Smooth muscle cell (in vitro differentiated cells): ENCODE measurements at regions not wholly inside any gene's neighbourhood (a gene's known extent, or its start where the extent isn't known, plus 50 kb on each side); places are given as distances from the start of the nearest gene placed in this dataset.
"Not testable (repeated sequence)": the region's sequence is repeated elsewhere in the genome, so short reads cannot be mapped to it uniquely, and the experiment has no call there.

ENCODE experiments used
- DNase-seq: peaks from one replicate; lab custom pipeline; 2025; ENCODE audit not compliant: unreplicated experiment; lab: John Stamatoyannopoulos, UW
- H2AFZ ChIP-seq: fragments of 200-600 bp; sonication (generic); 2 replicates; pipeline ENCODE4 v1.6.0; 2016; ENCODE audit warnings: antibody characterized with exemption, low read depth, mild to moderate bottlenecking
- H3F3A ChIP-seq: fragments of 200-600 bp; sonication (generic); 2 replicates; pipeline ENCODE4 v1.6.0; 2017; ENCODE audit warnings: antibody characterized with exemption, low read depth
- H3K27ac ChIP-seq: fragments of 200-600 bp; sonication (generic); 2 replicates; pipeline ENCODE4 v1.5.1; 2016; ENCODE audit warnings: low read depth, mild to moderate bottlenecking
- H3K27me3 ChIP-seq: fragments of 200-600 bp; sonication (generic); 2 replicates; pipeline ENCODE4 v1.6.1; 2016; ENCODE audit warnings: low read depth, mild to moderate bottlenecking
- H3K36me3 ChIP-seq: fragments of 200-600 bp; sonication (generic); 2 replicates; pipeline ENCODE4 v1.5.1; 2016; ENCODE audit warnings: low read depth
- H3K4me1 ChIP-seq: fragments of 200-600 bp; sonication (generic); 2 replicates; pipeline ENCODE4 v1.5.1; 2016; ENCODE audit warnings: low read depth
- H3K4me2 ChIP-seq: fragments of 200-600 bp; sonication (generic); 2 replicates; pipeline ENCODE4 v1.6.0; 2016; ENCODE audit warnings: mild to moderate bottlenecking
- H3K4me3 ChIP-seq: fragments of 200-600 bp; sonication (generic); 2 replicates; pipeline ENCODE4 v1.5.1; 2016; ENCODE audit warnings: mild to moderate bottlenecking
- H3K79me2 ChIP-seq: fragments of 200-600 bp; sonication (generic); 2 replicates; pipeline ENCODE4 v1.6.0; 2016; ENCODE audit warnings: low read depth, mild to moderate bottlenecking
- H3K9ac ChIP-seq: fragments of 200-600 bp; sonication (generic); 2 replicates; pipeline ENCODE4 v1.6.0; 2016; ENCODE audit warnings: low read depth
- H3K9me3 ChIP-seq: fragments of 200-600 bp; sonication (generic); replicated peaks from 2 replicates; pipeline ENCODE4 v1.5.1; 2016; ENCODE audit warnings: low read depth
- H4K20me1 ChIP-seq: fragments of 200-600 bp; sonication (generic); 2 replicates; pipeline ENCODE4 v1.6.0; 2016; ENCODE audit warnings: low read depth
- WGBS: methylation state at CpG from one replicate; pipeline ENCODE4 v1.1.7; 2016; ENCODE audit warnings: low lambda C conversion rate; 5-methylcytosine and 5-hydroxymethylcytosine counted together
- TF ChIP-seq, protein P1 (sequence below): fragments of 200-600 bp; sonication (generic); IDR thresholded peaks from 2 replicates; pipeline ENCODE4 v1.5.1; 2017; ENCODE audit warnings: borderline replicate concordance, mild to moderate bottlenecking, antibody characterized with exemption; ENCODE audit not compliant: insufficient read depth, poor library complexity, severe bottlenecking

DNA sequence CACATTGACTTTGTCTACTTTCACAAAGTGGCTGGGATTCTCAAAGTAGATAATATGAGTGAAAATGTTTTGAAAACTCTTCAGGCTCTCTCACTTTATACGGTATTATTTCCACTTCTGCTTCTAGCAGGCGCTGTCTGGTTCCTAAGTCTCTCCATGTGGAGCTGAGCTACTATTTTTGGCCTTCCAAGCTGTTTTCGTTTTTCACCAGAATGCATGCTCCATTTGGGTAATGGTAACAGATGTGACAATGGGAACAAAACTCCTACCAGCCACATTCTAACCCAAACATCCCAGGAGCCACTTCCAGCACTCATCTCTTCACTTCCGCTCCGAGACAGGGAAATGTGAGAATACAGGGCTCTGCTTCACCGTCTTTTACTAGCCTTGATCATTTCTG is 586.7 kb downstream of the NTRK3 start:
- Histone ChIP-seq H4K20me1 (no peaks in the 10 kb centered on the region), H3K27me3 (no peaks in the 10 kb centered on the region), H3K4me1 (no peaks in the 10 kb centered on the region), H3K36me3 (no peaks in the 10 kb centered on the region), H3F3A (no peaks in the 10 kb centered on the region), H3K9me3 (no peaks in the 10 kb centered on the region), H3K9ac (no peak overlapping the region), H3K79me2 (no peaks in the 10 kb centered on the region), H3K4me3 (no peak overlapping the region), H2AFZ (no peak overlapping the region), H3K27ac (no peak overlapping the region), H3K4me2 (no peak overlapping the region)
- WGBS: 79% methylated on average over 6 of the region's 6 CpGs
- no peak for DNase-seq
- TF ChIP-seq, protein P1, sequence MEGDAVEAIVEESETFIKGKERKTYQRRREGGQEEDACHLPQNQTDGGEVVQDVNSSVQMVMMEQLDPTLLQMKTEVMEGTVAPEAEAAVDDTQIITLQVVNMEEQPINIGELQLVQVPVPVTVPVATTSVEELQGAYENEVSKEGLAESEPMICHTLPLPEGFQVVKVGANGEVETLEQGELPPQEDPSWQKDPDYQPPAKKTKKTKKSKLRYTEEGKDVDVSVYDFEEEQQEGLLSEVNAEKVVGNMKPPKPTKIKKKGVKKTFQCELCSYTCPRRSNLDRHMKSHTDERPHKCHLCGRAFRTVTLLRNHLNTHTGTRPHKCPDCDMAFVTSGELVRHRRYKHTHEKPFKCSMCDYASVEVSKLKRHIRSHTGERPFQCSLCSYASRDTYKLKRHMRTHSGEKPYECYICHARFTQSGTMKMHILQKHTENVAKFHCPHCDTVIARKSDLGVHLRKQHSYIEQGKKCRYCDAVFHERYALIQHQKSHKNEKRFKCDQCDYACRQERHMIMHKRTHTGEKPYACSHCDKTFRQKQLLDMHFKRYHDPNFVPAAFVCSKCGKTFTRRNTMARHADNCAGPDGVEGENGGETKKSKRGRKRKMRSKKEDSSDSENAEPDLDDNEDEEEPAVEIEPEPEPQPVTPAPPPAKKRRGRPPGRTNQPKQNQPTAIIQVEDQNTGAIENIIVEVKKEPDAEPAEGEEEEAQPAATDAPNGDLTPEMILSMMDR: no peak

DNA sequence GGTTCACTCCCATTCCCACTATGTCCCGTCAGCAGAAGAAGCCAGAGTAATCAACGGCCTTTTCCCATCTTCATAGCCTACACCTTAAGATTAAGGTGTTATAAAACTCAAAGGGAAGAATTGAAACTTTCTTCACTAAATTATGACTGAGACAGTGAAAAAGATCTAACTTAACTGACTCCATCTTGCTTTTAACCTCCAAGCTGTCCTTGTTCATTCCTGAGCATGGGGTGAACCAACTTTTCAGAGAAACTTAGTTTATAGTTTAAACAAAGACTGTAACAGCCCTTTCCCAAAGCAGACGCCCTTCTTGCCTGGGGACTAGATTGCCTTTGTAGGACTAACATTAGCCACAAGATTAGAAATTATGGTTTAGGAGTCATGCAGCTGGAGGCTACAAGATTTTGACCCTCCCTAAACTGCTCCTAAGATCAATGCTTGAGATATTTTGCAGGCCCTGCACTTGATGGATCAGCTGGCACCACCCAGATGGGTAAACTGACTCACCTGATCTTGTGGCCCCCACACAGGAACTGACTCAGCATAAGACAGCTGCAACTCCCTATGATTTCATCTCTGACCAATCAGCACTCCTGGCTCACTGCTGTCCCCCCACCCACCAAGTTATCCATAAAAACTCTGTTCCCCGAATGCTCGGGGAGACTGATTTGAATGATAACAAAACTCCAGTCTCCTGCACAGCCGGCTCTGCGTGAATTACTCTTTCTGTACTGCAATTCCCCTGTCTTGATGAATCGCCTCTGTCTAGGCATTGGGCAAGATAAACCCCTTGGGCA is 587.6 kb downstream of the NTRK3 start:
- not testable (repeated sequence) for H3K4me2 ChIP-seq, H2AFZ ChIP-seq, H3K27me3 ChIP-seq, H3K9ac ChIP-seq, H3K9me3 ChIP-seq, H3F3A ChIP-seq, H3K27ac ChIP-seq, H3K4me3 ChIP-seq, H3K4me1 ChIP-seq, H3K36me3 ChIP-seq, H3K79me2 ChIP-seq, DNase-seq, H4K20me1 ChIP-seq
- 74% methylated on average over 8 of the region's 8 CpGs for WGBS

DNA sequence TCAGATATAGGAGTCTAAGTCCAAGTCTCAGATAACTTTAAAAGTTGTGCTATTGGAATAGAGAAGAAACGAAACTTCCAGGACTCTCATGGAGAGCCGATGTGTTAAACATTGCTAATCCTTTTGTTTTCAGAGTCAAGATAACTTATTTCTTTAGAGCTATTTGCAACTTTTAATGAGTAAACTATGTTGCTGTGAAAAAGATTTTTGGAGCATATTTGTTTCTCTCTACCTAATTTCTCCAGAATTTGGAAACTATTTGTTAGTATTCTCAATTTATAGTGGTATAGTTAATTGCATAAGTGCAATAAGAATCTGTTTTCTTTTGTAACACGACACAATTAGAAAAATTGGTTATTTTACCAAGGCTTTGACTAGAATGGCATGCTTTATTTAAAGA is 588.9 kb downstream of the NTRK3 start:
- no peak for DNase-seq
- Histone ChIP-seq H2AFZ (no peak overlapping the region), H3K27ac (no peak overlapping the region), H3K79me2 (no peaks in the 10 kb centered on the region), H3K4me2 (no peak overlapping the region), H4K20me1 (no peaks in the 10 kb centered on the region), H3K4me1 (no peaks in the 10 kb centered on the region), H3F3A (no peaks in the 10 kb centered on the region), H3K36me3 (no peaks in the 10 kb centered on the region), H3K9me3 (no peaks in the 10 kb centered on the region), H3K4me3 (no peak overlapping the region), H3K9ac (no peak overlapping the region), H3K27me3 (no peaks in the 10 kb centered on the region)
- TF ChIP-seq, protein P1: no peak
- WGBS: 86% methylated on average over 3 of the region's 3 CpGs

DNA sequence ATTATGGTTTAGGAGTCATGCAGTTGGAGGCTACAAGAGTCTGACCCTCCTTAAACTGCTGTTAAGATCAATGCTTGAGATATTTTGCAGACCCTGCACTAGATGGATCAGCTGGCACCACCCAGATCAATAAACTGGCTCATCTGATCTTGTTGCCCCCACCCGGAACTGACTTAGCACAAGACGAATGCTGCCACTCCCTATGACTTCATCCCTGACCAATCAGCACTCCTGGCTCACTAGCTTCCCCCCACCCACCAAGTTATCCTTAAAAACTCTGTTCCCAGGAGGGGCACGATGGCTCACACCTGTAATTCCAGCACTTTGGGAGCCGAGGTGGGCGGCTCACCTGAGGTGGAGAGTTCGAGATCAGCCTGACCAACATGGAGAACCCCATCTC is 594.0 kb downstream of the NTRK3 start:
- H3K4me1 ChIP-seq: no peaks in the 10 kb centered on the region
- no peak overlapping the region for H3K27ac ChIP-seq
- no peaks in the 10 kb centered on the region for H3K36me3 ChIP-seq
- H4K20me1 ChIP-seq: no peaks in the 10 kb centered on the region
- H3K4me2 ChIP-seq: no peak overlapping the region
- H3K4me3 ChIP-seq: no peak overlapping the region
- 91% methylated on average over 6 of the region's 6 CpGs for WGBS
- TF ChIP-seq, protein P1: no peak
- no peaks in the 10 kb centered on the region for H3F3A ChIP-seq
- no peaks in the 10 kb centered on the region for H3K9me3 ChIP-seq
- no peaks in the 10 kb centered on the region for H3K27me3 ChIP-seq
- DNase-seq: no peak
- H3K9ac ChIP-seq: no peak overlapping the region
- no peaks in the 10 kb centered on the region for H3K79me2 ChIP-seq
- H2AFZ ChIP-seq: no peak overlapping the region
